22Rv1 (cell line): ENCODE measurements at regions not wholly inside any gene's neighbourhood (a gene's known extent, or its start where the extent isn't known, plus 50 kb on each side); places are given as distances from the start of the nearest gene placed in this dataset.

Experiments used
- CTCF ChIP-seq: fragments of 450-650 bp; IDR thresholded peaks from 2 replicates; pipeline ENCODE4 v1.5.1; 2017; ENCODE audit warnings: mild to moderate bottlenecking
- ZFX ChIP-seq: fragments of 450-650 bp; IDR thresholded peaks from 2 replicates; pipeline ENCODE4 v1.6.1; 2017; ENCODE audit warnings: antibody characterized with exemption, borderline replicate concordance

GRCh38 chr11:33467966-33468365 is 210.8 kb downstream of the HIPK3 start:
- TF ChIP-seq CTCF (no peak), ZFX (no peak)
